GM19239 (cell line): ENCODE measurements at regions not wholly inside any gene's neighbourhood (a gene's known extent, or its start where the extent isn't known, plus 50 kb on each side); places are given as distances from the start of the nearest gene placed in this dataset.

ENCODE experiments used
- DNase-seq: peaks from one replicate; pipeline ENCODE4 v3.0.0; 2011; ENCODE audit warnings: low spot score; ENCODE audit not compliant: insufficient read length
- FAIRE-seq: peaks from 2 replicates; lab custom pipeline; 2011; peaks lifted over from hg19 to GRCh38; lab: Jason Lieb, UNC

GRCh38 chr1:37265786-37266667 lies 208.4 kb upstream of the ZC3H12A start:
- no peak for FAIRE-seq

DNA sequence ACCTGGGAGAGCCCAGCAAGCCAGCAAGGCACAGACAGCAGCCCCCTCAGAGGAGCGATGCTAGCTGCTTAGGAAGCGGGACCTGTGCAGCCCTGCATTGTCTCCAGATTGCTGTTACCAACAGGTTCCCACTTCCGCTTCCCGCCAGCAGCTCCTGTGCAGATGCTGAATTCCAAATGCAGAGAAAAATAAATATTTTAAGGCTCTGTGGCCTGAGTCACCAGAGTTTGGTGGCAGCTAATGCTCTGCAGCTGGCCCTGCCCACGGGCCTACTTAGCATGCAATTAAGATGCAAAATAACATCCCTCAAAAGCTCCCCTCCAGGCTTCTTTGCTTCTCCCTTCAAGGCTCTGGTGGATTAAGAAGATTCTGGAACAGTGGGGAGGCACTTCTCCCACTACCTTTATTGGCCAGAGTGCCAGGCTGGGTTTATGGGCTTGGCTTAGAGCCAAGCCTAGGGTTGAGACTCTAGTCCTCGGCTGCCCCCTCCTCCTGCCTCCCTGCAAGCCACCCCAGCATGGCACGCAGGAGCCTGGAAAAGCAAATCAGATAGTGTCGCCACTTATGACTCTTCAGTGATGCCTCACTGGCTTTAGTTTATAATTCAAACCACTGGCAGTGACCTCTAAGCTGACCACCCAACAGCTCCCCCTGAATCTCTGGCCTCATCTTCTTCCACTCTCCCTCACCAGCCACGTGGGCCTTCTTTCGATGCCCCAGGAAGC lies 207.1 kb upstream of the ZC3H12A start:
- no peak for DNase-seq
- FAIRE-seq = no peak

More at GRCh38 chr1:37265786-37266667, 208.4 kb upstream of the ZC3H12A start:
- DNase-seq = no peak

DNA sequence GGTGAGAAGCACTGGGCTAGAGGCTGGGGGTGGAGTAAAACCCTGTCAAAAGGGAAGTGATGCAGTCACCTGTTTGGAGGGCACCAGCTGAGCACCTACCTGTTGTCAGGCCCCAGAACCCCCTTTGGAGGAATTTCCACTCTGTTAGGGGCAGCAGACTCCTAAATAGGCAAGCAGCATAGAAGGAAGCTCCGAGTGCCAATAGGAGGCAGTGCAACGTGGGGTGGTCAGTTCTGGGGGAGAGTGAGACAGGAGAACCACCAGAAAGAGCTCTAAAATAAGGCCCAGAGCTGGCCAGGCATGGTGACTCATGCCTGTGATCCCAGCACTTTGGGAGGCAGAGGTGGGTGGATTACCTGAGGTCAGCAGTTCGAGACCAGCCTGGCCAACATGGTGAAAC lies 203.7 kb upstream of the ZC3H12A start:
- FAIRE-seq (no peak), DNase-seq (no peak)

GRCh38 chr1:37272626-37273025 lies 201.8 kb upstream of the ZC3H12A start:
- DNase-seq = no peak
- FAIRE-seq = no peak

- no peak for FAIRE-seq
- DNase-seq = no peak
These were observed 199.9 kb upstream of the ZC3H12A start for GRCh38 chr1:37274486-37274885.

DNA sequence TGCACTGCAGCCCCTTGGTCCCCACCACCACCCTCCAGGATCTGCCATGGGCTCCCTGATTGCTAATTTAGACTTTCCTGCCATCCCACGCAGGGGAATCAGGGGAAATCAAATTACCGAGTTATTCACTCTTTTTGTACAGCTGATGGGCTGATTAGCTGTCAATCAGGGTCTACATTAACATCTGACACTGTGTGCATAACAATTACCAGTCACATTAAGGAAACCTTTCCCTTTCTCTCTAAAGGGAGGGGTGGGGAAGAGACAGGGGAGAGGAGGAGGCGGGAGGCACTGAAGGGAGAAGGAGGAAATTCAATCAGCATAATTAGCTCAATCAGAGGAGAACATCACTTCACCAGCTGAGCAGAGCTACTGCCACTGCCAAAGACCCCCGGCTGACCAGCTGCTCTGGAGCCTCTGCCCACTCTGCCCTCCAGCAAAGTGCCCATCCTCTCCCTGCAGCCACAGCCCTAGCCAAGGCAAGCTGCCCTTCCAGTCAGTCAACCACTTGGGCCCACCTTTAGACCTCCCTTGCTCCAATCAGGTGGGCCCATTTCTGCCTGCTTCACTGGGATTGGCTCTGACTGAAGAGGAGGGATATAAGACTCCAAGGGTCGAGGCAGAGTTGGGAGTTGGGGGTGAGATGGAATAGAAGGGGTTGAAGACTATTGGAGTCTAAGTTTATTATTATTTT lies 199.3 kb upstream of the ZC3H12A start:
- FAIRE-seq (no peak), DNase-seq (no peak)

DNA sequence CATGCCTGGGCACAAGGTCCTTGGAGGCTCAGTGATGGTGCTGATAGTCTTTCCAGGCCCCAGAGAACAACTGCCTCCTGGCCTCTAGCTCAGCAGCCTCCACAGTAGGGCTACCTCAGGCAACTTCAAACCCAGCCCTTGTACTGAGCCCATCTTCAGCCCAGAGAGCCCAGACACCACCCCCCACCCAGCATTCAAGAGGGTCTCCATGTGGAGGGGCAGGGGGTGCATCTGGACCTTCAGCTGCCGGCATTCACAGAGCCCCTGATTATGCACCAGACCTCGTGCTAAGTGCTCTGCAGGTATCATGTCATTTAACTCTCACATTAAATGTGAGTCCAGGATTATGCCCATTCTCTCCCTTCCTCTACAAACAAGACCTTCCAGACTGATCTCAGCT lies 197.0 kb upstream of the ZC3H12A start:
- FAIRE-seq (no peak), DNase-seq (no peak)

GRCh38 chr1:37281354-37281753 lies 193.0 kb upstream of the ZC3H12A start:
- DNase-seq (no peak), FAIRE-seq (no peak)

- no peak for FAIRE-seq
- no peak for DNase-seq
These were observed 191.6 kb upstream of the ZC3H12A start for GRCh38 chr1:37282764-37283163.

GRCh38 chr1:37284053-37284452 lies 190.3 kb upstream of the ZC3H12A start:
- no peak for FAIRE-seq
- no peak for DNase-seq

GRCh38 chr1:37286881-37287280 lies 187.5 kb upstream of the ZC3H12A start:
- FAIRE-seq (no peak), DNase-seq (no peak)

DNA sequence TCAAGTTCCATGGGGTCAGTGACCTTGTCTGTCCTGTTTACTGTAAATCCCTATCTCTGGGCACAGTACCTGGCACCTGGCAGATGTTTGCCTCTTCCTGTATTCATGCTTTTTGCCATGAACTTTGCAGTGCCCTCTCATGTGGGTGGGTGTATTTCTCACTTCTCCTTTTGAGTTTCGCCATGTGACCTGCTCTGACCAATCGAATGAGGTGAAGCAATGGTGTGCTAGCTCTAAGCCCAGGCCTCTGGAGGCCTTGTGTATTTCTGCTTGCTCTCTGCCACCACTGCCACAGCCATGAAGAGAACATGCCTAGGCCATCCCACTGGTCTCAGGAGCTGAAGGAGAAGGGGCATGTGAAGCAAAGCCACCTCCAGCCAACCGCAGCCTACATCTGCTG lies 185.5 kb upstream of the ZC3H12A start:
- DNase-seq = peak; percentile 82
- peak; percentile 98 for FAIRE-seq

GRCh38 chr1:37290718-37291117 lies 183.7 kb upstream of the ZC3H12A start:
- DNase-seq (no peak), FAIRE-seq (no peak)

- FAIRE-seq = no peak
- no peak for DNase-seq
These were observed 181.6 kb upstream of the ZC3H12A start for GRCh38 chr1:37292789-37293188.

- DNase-seq = no peak
These were observed 180.3 kb upstream of the ZC3H12A start for GRCh38 chr1:37294096-37294495.

GRCh38 chr1:37294529-37294928 lies 179.9 kb upstream of the ZC3H12A start:
- FAIRE-seq (no peak), DNase-seq (no peak)

More at GRCh38 chr1:37294096-37294495, 180.3 kb upstream of the ZC3H12A start:
- no peak for FAIRE-seq

DNA sequence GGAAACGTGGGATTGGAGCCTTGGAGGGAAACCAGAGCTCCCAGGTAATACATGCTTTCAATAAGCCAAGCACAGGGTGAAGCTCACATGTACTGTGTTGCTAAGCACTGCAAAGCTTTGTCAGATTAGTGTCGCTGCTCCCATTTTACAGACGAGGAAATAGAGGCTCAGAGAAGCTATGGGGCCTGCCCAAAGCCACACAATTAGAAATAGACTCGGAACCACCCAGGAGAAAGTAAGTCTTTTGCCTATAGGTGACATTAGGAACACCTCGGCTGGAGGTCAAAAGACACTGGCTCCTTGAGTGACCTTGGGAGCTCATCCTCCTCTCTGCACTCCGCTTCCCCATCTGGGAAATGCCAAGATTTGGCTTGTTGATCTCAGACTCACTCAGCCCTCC lies 175.6 kb upstream of the ZC3H12A start:
- DNase-seq = no peak
- no peak for FAIRE-seq

DNA sequence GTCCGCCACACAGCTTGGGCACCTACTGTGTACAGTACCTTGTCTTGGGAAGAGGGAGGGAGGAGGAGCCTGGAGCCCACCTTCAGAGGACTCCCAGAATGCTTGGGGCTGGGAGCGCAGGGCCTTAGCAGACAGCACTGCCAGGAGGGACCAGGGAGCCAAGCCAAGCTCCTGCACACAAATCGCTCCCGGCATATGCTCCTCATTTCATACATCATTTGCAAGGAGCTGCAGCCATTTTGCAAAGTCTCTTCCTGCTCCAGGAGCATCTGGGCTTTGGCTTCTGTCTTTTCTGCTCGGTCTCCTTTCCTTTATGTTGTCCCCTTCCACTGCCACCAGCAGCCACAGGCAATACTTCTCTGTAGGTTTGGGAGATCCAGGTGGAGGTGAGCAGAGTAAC lies 175.2 kb upstream of the ZC3H12A start:
- DNase-seq (no peak), FAIRE-seq (no peak)

DNA sequence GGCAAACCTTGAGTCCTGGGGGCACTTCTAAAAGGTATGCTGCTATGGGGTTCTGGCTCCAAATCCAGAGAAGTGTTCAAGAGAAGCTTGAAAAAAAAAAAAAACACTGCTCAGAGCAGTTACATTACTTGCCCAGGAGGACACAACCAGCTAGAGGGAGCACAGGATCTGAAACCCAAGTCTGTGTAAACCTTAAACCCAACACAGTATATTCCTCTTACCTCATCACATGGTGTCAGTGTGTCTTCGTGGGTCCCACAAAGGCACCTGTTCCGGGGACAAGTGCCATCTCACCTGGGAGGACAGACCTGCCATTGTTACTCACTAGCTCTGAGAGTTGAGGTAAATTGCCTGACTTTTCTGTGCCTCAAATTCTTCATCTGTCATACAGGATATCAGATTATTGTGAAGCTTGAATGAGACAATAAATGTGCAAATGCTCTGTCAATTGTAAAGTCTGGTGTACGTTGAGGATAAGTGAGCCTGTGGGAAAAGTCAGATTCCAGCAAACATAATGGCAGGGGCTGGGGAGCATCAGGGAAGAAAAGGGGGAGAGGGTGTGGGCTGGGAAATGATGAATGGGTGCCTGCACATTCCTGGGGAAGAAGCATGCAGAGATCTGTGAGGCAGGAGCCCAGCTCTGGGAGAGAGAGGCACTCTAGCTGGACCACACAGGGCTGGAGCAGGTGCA lies 170.4 kb upstream of the ZC3H12A start:
- DNase-seq (no peak), FAIRE-seq (no peak)

- FAIRE-seq (no peak), DNase-seq (no peak)
These were observed 169.3 kb upstream of the ZC3H12A start for GRCh38 chr1:37305108-37305507.
